Esophagus muscularis mucosa (tissue), 4 donors: ENCODE measurements at regions not wholly inside any gene's neighbourhood (a gene's known extent, or its start where the extent isn't known, plus 50 kb on each side); places are given as distances from the start of the nearest gene placed in this dataset.

ENCODE experiments used
- DNase-seq: peaks from one replicate; pipeline ENCODE4 v3.0.0-alpha.2; 2017; ENCODE audit errors: extremely low spot score
- H3K27ac ChIP-seq, 4 donors: fragments of 200-600 bp; sonication (generic); replicated peaks in 1 of 4; 1 replicate in 3 of 4; 2 replicates in 1 of 4; pipeline ENCODE4 v1.5.1; 2016 to 2019; ENCODE audit warnings: mild to moderate bottlenecking in 1 of 4
- H3K27me3 ChIP-seq, 4 donors: fragments of 200-600 bp; sonication (generic); one replicate each; pipeline versions ENCODE4 v1.5.1 to v1.6.0; 2016 to 2019
- H3K36me3 ChIP-seq, 4 donors: fragments of 200-600 bp; sonication (generic); one replicate each; pipeline ENCODE4 v1.5.1; 2016 to 2019
- H3K4me1 ChIP-seq, 4 donors: fragments of 200-600 bp; sonication (generic); one replicate each; pipeline ENCODE4 v1.5.1; 2016 to 2019
- H3K4me3 ChIP-seq, 4 donors: fragments of 200-600 bp; sonication (generic); 1 replicate in 2 of 4; 2 replicates in 2 of 4; pipeline ENCODE4 v1.5.1; 2016 to 2019; ENCODE audit warnings: mild to moderate bottlenecking in 4 of 4, moderate library complexity in 1 of 4
- H3K9me3 ChIP-seq, 4 donors: fragments of 200-600 bp; sonication (generic); 1 replicate in 3 of 4; 2 replicates in 1 of 4; pipeline ENCODE4 v1.5.1; 2016 to 2019
- CTCF ChIP-seq, 3 experiments: fragments of 200-600 bp in 2 of 3; fragments of 450-650 bp in 1 of 3; sonication (generic) in 2 of 3; IDR thresholded peaks; one replicate each; pipeline ENCODE4 v1.5.1; 2017 to 2019; ENCODE audit warnings: antibody characterized with exemption in 3 of 3, mild to moderate bottlenecking in 2 of 3, moderate library complexity in 1 of 3
- EP300 ChIP-seq: sonication (generic); formaldehyde crosslinking; IDR thresholded peaks from one replicate; pipeline ENCODE4 v1.6.1; 2017; ENCODE audit warnings: antibody characterized with exemption
- POLR2A ChIP-seq: fragments of 450-650 bp; IDR thresholded peaks from one replicate; pipeline ENCODE4 v1.6.1; 2017; ENCODE audit warnings: antibody characterized with exemption, moderate library complexity, mild to moderate bottlenecking, low read depth
- POLR2AphosphoS5 ChIP-seq, 2 donors: sonication (generic); formaldehyde crosslinking; IDR thresholded peaks; one replicate each; pipeline ENCODE4 v1.6.1; 2017; ENCODE audit warnings: antibody characterized with exemption in 2 of 2
- WGBS: methylation state at CpG from one replicate; pipeline ENCODE4 v1.1.5; 2018; 5-methylcytosine and 5-hydroxymethylcytosine counted together
- intact Hi-C: fragments of 100-400 bp; cut with DNase I; formaldehyde crosslinking; loops from one replicate; pipeline ENCODE4 v1.15.1; 2023

DNA sequence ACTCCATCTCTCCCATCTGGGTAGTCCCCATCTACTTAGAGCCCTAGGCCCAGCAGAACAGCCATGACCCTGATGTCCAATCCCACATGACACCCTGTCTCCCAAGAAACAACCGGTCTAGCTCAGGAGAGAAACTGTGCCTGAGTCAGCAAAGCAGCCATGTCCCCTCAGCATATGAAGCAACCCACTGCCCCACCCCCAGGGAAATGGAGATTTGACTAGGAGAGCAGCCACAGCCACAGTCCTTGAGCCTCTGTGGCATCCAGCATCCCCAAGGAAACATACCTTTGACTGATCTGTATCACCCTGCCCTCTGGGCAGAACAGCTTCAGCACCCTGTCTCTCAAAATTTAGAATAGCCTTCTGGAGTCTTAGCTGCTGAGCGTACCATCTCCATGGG lies 641.9 kb upstream of the FBXO33 start:
- Histone ChIP-seq H3K9me3 (peaks cover 0 to 19% (median 5%) of the 10 kb centered on the region in 4 donors), H3K4me1 (no peaks in the 10 kb centered on the region), H3K27ac (no peak overlapping the region), H3K4me3 (no peak overlapping the region), H3K27me3 (no peaks in the 10 kb centered on the region), H3K36me3 (no peaks in the 10 kb centered on the region)
- 100% methylated on average over 2 of the region's 2 CpGs for WGBS
- no peak for DNase-seq
- TF ChIP-seq EP300 (no peak), CTCF (IDR thresholded peaks at IDR 0.05) (no peak), POLR2A (no peak), POLR2AphosphoS5 (IDR thresholded peaks at IDR 0.05) (no peak)
- intact Hi-C loops, result no loop called here

DNA sequence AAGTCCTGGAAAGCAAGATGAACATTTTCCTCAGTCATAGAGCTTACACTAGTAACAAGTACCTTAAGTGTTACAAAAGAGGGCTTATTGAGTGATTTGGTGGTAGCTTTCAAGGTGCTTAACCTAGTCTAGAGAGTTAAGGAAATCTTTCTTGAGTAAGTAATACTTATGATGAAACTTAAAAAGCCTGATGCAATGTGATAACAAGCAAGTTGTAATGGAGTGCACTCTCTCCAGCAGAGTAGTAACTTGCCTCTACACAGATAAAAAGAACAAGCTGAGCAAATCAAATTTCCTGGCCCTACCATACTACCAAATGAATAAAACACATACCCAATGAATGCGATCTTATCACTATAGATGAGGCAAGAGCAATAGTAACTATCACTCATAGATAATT lies 639.9 kb upstream of the FBXO33 start:
- H3K9me3 ChIP-seq, result peaks cover 0 to 19% (median 5%) of the 10 kb centered on the region in 4 donors
- H3K4me1 ChIP-seq, result no peaks in the 10 kb centered on the region
- H3K27me3 ChIP-seq, result no peaks in the 10 kb centered on the region
- no peaks in the 10 kb centered on the region for H3K36me3 ChIP-seq
- TF ChIP-seq EP300, result no peak
- no peak for TF ChIP-seq POLR2A
- TF ChIP-seq POLR2AphosphoS5 (IDR thresholded peaks at IDR 0.05), result no peak
- no peak for TF ChIP-seq CTCF (IDR thresholded peaks at IDR 0.05)
- H3K27ac ChIP-seq, result no peak overlapping the region
- H3K4me3 ChIP-seq, result no peak overlapping the region
- intact Hi-C loops, result no loop called here
- no peak for DNase-seq
- WGBS, result 76% methylated on average over 1 of the region's 1 CpG

DNA sequence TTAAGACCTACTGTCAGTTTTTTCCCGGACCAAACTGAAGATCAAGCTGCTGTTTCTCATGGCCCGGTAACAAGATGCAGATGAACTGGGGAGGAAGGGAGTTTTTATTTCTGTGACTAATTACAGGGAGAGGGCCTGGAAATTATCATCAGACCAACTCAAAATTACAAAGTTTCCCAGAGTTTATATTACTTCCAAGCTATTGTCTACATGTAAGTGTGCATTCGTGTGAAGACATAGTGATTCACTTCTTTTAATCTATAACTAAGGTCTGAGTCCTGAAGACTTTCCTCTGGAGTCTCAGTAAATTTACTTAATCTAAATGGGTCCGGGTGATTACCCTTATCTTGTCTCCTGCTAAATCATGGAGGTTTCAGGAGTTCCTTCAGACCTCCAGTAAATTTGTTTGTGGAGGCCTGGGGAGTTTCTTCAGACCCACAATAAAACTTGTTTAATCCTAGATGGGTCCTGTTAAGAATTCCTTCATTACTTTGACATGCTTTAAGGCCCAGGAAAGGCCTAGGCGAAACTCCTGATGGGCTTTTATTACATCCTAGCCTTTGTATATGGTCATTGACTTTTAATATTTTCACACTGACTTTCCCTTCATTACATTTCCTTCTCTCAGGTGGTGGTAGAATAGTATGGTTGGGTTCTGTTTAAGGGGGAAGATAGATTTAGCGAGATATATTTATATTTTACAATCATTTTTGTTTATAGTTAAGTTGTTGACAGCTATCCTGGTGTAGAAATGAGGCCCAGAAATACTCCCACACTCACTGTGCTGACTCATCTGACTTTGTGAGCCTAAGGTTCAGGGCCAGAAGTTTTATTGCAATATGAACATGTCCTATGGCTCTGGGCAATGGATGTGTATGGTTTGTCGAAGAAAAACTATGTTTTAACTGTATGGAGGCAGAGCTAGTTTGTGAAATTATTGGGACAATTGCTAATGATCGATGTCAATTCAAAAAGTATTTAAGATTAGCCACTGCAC lies 627.0 kb upstream of the FBXO33 start:
- Histone ChIP-seq H3K4me3 (no peak overlapping the region), H3K9me3 (no peaks in the 10 kb centered on the region), H3K36me3 (no peaks in the 10 kb centered on the region), H3K27ac (no peak overlapping the region), H3K4me1 (no peaks in the 10 kb centered on the region), H3K27me3 (no peaks in the 10 kb centered on the region)
- TF ChIP-seq POLR2A (no peak), POLR2AphosphoS5 (IDR thresholded peaks at IDR 0.05) (no peak), EP300 (no peak), CTCF (IDR thresholded peaks at IDR 0.05) (no peak)
- DNase-seq, result no peak
- intact Hi-C loops, result no loop called here
- WGBS, result 55% methylated on average over 8 of the region's 8 CpGs

DNA sequence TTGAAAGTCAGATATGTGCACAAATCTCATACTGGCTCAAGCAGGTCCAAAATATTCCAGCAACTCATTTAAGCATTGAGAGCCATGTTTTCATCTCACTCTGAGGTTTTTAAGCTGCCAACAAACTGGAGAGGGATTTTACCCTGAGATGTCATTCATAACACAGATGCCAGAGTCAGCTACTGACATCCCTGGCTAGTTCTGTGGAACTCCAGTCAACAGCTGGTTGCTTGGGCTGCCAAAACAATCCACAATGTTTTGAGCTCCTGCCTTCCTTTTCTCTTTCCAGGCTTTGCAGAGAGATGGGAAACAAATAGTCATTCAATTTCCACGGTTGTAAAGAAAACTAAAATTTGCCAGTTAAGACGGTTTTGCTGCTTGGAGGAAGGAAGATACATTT lies 621.2 kb upstream of the FBXO33 start:
- Histone ChIP-seq H3K4me3 (no peak overlapping the region), H3K9me3 (no peaks in the 10 kb centered on the region), H3K27ac (no peak overlapping the region), H3K36me3 (no peaks in the 10 kb centered on the region), H3K27me3 (no peaks in the 10 kb centered on the region), H3K4me1 (no peaks in the 10 kb centered on the region)
- intact Hi-C loops, result no loop called here
- DNase-seq, result no peak
- no peak for TF ChIP-seq POLR2A
- no peak for TF ChIP-seq POLR2AphosphoS5 (IDR thresholded peaks at IDR 0.05)
- no peak for TF ChIP-seq CTCF (IDR thresholded peaks at IDR 0.05)
- no peak for TF ChIP-seq EP300
- 53% methylated on average over 2 of the region's 2 CpGs for WGBS
